ENCODE measurements at regions not wholly inside any gene's neighbourhood (a gene's known extent, or its start where the extent isn't known, plus 50 kb on each side); places are given as distances from the start of the nearest gene placed in this dataset.

DNA sequence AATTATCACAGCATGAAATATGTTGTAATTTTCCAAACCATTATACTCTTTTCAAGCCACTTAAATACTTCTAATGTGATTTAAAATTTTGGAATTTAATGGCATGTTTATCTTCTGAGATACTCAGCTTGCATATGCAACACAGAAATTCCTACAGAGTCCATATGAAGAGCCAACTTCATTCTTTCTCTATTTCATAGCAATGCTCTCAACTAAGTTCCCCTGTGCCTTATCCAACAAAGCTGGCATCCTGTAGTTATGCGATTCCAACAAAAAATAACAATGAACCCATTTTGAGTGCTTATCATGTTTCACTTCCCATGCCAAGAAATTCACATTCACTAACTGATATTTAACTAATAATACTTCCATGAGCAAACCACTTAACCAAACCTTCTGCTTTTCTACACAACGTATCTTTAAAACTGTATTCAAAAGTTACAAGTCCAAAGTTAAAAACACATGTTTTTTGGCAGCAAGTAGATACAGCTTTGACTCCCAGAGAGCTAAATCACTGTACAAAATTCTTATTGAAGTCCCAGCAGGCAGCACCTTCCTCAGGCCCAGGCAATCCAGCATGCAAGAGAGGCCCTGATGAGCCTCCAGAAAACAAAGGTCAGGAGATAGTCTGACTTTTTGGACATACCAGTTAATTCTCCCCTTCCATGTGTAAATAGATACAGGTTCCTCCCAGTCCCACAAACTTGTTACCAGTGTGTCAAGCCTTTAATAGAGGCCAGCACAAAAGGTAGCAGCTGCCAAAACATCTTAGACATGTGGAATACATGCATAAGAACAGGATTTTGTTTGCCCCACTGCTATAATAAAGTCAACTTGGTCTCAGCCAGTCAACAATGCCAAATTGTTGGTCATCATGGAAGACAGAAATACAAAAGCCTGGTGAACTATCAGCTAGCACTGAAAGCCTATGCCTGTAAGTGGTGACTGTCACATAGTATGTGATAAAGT lies 113.1 kb upstream of the WDR75 start:
- no peaks in the 10 kb centered on the region for H3K4me1 ChIP-seq
- Mint-ChIP-seq H3K4me3 (no peak overlapping the region), H3K9me3 (peaks cover 4% of the 10 kb centered on the region), H3K27me3 (ENCODE audit: insufficient read depth, low read depth) (no peaks in the 10 kb centered on the region), H3K4me1 (no peaks in the 10 kb centered on the region), H3K27ac (no peak overlapping the region), H3K36me3 (no peaks in the 10 kb centered on the region)
- DNase-seq (ENCODE audit: low spot score), result no peak
- no peaks in the 10 kb centered on the region for H3K9me3 ChIP-seq (ENCODE audit: low read depth)
- H3K4me2 ChIP-seq, result no peak overlapping the region
- H2AFZ ChIP-seq (replicated peaks), result no peak overlapping the region
- H3K27ac ChIP-seq, result no peak overlapping the region
- H3K4me3 ChIP-seq, result no peak overlapping the region
- no peak for TF ChIP-seq EZH2phosphoT487 (IDR thresholded peaks at IDR 0.05)
- TF ChIP-seq EZH2 (IDR thresholded peaks at IDR 0.05), result no peak
- no peak for TF ChIP-seq CTCF (IDR thresholded peaks at IDR 0.05)
- no peak overlapping the region for H3K9ac ChIP-seq
- no peaks in the 10 kb centered on the region for H3K27me3 ChIP-seq
- H3F3A ChIP-seq (ENCODE audit: low read depth), result no peaks in the 10 kb centered on the region
- no peaks in the 10 kb centered on the region for H4K20me1 ChIP-seq (ENCODE audit: low read depth)
- H3K36me3 ChIP-seq, result no peaks in the 10 kb centered on the region
- no peaks in the 10 kb centered on the region for H3K79me2 ChIP-seq (ENCODE audit: low read depth)

GRCh38 chr2:189328848-189329245 lies 112.4 kb upstream of the WDR75 start:
- Histone ChIP-seq H3K79me2 (ENCODE audit: low read depth) (no peaks in the 10 kb centered on the region), H3K4me1 (no peaks in the 10 kb centered on the region), H3K27me3 (no peaks in the 10 kb centered on the region), H3K4me3 (no peak overlapping the region), H3K9me3 (ENCODE audit: low read depth) (no peaks in the 10 kb centered on the region), H3F3A (ENCODE audit: low read depth) (no peaks in the 10 kb centered on the region), H3K9ac (no peak overlapping the region), H3K27ac (no peak overlapping the region), H2AFZ (replicated peaks) (no peak overlapping the region), H3K36me3 (no peaks in the 10 kb centered on the region), H3K4me2 (no peak overlapping the region), H4K20me1 (ENCODE audit: low read depth) (no peaks in the 10 kb centered on the region)
- Mint-ChIP-seq H3K36me3 (no peaks in the 10 kb centered on the region), H3K27me3 (ENCODE audit: insufficient read depth, low read depth) (no peaks in the 10 kb centered on the region), H3K9me3 (peaks cover 4% of the 10 kb centered on the region), H3K4me1 (no peaks in the 10 kb centered on the region), H3K27ac (no peak overlapping the region), H3K4me3 (no peak overlapping the region)
- TF ChIP-seq CTCF (IDR thresholded peaks at IDR 0.05) (no peak), EZH2phosphoT487 (IDR thresholded peaks at IDR 0.05) (no peak), EZH2 (IDR thresholded peaks at IDR 0.05) (no peak)
- DNase-seq (ENCODE audit: low spot score), result no peak

- Histone ChIP-seq H3K4me2 (no peak overlapping the region), H3K9ac (no peak overlapping the region), H3F3A (ENCODE audit: low read depth) (no peaks in the 10 kb centered on the region), H2AFZ (replicated peaks) (no peak overlapping the region), H3K36me3 (no peaks in the 10 kb centered on the region), H3K4me1 (no peaks in the 10 kb centered on the region), H3K27ac (no peak overlapping the region), H3K9me3 (ENCODE audit: low read depth) (no peaks in the 10 kb centered on the region), H4K20me1 (ENCODE audit: low read depth) (no peaks in the 10 kb centered on the region), H3K79me2 (ENCODE audit: low read depth) (no peaks in the 10 kb centered on the region), H3K4me3 (no peak overlapping the region), H3K27me3 (no peaks in the 10 kb centered on the region)
- H3K9me3 Mint-ChIP-seq, result peaks cover 3% of the 10 kb centered on the region
- H3K4me3 Mint-ChIP-seq, result no peak overlapping the region
- no peak for TF ChIP-seq EZH2 (IDR thresholded peaks at IDR 0.05)
- TF ChIP-seq EZH2phosphoT487 (IDR thresholded peaks at IDR 0.05), result no peak
- no peak for TF ChIP-seq CTCF (IDR thresholded peaks at IDR 0.05)
- H3K27ac Mint-ChIP-seq, result no peak overlapping the region
- H3K4me1 Mint-ChIP-seq, result no peaks in the 10 kb centered on the region
- no peak for DNase-seq (ENCODE audit: low spot score)
- H3K36me3 Mint-ChIP-seq, result peaks cover 2% of the 10 kb centered on the region
- peaks cover 2% of the 10 kb centered on the region for H3K27me3 Mint-ChIP-seq (ENCODE audit: insufficient read depth, low read depth)
Measured at GRCh38 chr2:189336276-189336975, 104.8 kb upstream of the WDR75 start.
